GM18517 (cell line): ENCODE measurements at regions not wholly inside any gene's neighbourhood (a gene's known extent, or its start where the extent isn't known, plus 50 kb on each side); places are given as distances from the start of the nearest gene placed in this dataset.
A peak's percentile ranks its signal among the peaks of the same experiment; 100 is the strongest.
"Not testable (repeated sequence)": the region's sequence is repeated elsewhere in the genome, so short reads cannot be mapped to it uniquely, and the experiment has no call there.

Experiments used
- ATAC-seq: cut with Tn5 transposase; IDR thresholded peaks from one replicate; pipeline ENCODE4 v1.9.1; 2021; ENCODE audit warnings: mild to moderate bottlenecking, moderate library complexity; ENCODE audit not compliant: unreplicated experiment

DNA sequence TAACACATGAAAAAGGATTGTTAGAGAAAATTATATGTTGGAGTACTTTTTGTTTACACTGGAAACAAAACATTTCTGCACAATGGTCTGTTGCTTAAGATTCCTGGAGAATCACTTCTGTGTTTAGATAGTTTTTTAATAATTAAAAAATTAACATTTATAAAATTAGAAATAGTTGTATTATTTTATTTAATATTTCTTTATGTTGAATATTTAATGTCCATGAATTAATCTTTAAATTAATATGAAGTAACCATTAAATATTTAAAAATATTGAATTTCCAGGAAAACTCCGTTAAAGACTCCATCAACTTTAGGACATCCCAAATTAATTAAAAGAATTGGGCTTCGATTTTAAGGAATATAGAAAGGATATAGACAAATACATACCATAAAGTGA, 797.1 kb upstream of the GALNTL6 start:
- no peak for ATAC-seq

DNA sequence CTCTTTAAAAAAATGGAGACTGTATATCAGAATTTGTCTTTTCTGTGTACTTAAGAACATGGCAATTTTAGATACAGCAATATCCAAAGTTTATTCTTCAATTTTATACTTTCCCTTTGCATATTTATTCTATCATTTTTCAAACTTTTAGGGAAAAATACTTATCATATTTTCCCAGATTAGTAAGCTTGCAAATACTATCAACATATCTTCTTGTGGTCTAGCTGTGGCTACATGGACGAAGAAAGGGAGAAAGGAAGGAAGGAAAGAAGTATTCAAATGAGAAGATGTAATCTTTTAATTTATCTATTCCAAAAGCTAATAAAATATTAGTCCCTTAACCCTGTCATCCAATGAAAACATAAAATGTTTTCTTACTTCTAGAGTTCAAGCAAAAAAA, 797.8 kb upstream of the GALNTL6 start:
- no peak for ATAC-seq

DNA sequence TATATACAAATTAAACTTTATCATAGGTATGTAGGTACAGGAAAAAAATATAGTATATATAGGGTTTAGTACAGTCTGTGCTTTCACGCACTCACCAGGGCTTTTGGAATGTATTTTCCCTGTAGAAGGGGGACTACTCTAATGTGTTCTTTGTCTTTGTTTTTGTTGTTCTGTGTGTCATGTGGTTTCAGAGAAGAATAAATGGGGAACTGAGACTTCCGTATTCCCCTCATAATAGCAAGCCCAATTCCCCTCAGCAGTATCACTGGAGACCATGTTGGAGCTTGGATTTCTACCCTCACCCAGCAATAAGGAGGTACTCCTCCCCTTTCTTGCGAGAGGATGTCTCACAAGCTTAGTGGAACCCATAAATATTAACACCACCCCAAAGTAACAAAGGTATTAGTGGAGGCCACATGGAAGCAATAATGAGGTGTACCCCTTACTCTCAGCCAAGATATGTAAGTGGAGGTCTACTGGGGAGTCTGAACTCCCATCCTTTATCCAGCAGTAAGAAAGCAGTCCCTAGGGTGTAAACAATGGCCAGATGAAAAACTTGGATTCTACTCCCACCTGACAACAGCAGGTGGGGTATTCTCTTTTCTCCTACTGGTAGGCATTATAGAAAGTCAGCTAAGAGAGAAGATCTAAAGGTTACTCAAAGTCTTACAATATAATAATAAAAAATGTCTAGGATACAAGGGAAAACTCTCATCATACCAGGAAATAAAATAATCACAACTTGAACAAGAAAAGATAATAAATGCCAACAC, 805.4 kb upstream of the GALNTL6 start:
- no peak for ATAC-seq

DNA sequence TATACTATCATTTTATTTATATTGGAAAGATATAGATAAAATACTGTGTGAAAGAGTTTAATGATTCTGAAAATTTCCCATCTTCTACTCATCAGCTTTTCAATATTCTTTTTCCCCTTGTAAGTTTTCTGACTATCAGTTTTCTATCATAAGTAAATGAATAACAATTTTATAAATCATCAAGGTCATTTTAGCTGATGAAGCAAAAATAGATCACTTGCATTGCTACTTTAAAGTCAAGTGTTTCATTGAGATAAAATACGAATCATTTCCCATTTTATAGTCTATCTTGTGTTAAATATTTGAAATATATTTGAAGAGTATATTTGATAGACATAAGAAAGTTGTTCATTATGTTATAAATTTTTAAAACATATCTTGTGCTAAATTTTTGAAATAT, 811.0 kb upstream of the GALNTL6 start:
- no peak for ATAC-seq

DNA sequence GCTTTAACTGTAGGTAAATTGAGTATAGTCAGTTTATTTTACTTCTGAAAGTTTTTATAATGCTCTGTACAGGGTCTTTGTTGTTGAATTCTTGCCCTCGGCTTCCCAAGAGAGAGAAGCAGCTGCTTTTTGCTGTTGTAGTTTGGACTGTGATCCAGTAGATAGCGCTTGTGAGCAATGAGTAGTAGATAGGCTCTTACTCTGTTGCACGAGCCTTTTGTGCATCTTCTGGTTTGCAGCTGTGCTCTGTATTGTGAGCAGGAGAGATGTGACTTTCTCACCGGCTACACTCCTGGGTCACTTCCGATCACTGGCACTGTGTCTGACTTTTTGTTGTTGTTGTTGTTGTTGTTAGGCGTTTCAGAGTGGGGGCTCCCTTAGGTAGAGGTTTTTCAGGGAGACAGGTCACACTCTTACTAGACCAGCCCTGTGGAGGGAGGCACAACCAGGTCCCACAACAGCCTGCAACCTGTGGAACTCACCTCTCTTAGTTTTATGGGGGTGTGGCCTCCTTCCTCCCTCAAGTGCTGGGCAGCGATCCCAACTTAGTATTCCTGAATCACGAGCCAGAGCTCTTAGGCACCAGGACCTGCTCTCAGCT, 822.1 kb upstream of the GALNTL6 start:
- ATAC-seq = peak; percentile 96

DNA sequence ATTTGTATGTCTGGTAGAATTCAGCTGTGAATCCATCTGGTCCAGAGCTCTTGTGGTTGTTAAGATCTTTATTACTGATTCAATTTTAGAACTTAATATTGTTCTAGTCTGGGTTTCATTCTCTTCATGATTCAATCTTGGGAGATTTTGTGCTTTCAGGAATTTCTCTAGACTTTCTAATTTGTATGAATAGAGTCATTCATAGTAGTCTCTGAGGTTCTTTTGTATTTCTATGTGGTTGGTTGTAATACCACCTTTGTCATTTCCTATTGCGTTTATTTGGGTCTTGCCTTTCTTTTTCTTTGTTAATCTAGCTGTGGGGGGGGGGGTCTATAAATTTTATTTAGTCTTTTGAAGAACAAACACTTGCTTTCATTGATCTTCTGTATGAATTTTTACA, 824.8 kb upstream of the GALNTL6 start:
- no peak for ATAC-seq

DNA sequence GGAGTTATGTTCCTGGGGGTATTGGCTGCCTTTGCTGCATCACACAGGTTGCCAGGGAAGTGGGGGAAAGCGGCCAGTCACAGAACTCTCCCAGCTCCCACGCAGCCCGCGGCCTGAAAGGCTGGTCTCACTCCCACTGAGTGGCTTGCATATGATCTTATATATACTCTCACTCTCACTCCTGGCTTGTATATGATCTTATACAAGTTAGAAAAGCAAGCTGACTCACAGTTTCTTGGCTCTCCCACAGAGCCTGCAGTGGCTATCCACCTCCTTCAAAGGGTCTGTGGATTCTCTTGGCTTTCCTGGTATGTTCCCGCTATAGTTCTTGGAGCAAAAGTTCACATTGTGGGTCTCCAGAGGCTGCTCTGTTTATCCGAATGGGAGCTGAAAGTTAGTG, 833.5 kb upstream of the GALNTL6 start:
- ATAC-seq = no peak

DNA sequence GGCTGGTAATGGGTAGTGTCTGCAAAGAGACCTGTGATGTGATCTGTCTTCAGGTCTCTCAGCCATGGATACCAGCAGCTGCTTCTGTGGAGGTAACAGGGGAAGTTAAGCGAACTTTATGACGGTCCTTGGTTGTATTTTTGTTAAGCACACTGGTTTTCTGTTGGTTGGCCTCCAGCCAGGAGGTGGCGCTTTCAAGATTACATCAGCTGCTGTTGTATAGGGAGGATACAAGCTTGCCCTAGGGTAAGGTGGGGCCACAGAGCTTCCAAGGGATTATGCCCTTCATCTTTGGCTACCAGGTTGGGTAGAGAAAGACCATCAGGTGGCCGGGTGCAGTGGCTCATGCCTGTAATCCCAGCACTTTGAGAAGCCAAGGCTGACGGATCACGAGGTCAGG, 834.2 kb upstream of the GALNTL6 start:
- ATAC-seq = no peak

DNA sequence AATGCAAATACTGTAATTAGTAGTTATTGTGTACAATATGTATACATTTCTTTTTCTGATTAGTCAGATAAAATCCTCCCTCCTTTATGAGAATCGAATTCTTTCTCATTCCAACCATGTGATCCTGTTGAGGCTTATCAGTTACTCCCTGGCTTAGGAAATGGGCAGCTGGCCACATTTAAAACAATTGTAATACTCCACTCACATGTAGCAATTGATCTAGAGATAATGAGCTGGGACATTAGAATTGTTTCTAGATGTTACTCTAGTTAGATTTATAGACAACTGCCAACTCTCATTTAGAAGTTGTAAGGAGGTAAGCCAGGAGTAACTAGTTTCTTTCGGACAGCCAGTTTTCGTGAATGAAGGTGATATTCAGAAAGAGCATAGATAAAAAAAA, 859.3 kb upstream of the AADAT start:
- no peak for ATAC-seq

DNA sequence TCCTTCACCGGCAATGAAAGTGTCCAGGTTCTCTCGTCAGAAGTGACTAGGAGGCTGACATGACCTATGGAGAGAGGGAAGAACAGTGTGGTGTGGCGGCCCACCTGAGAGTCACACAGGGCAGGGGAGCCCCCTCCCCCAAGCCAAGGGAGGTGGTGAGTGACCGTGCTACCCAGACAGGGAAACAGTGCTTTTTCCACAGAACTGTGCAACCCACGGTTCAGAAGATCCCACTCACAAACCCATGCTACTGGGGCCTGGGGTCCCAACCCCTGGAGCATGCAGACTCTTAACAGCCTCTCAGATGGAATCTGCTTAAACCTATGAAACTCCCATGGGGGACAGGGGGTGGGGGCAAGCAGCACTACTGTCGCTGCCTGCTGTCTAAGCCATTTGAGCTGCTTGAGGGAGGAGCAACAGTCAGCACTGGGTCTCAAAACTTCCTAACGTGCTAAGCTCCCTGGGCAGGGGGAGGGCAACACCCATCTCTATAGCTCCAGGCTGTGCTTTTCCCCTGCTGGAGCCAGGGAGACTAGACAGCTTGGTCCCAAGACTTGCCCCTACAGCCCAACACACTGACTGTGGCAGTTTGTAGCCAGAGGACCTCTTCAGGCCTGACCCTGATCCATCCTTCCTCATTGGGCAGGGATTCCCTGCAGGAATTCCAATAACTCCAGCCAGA, 850.4 kb upstream of the AADAT start:
- ATAC-seq = no peak

DNA sequence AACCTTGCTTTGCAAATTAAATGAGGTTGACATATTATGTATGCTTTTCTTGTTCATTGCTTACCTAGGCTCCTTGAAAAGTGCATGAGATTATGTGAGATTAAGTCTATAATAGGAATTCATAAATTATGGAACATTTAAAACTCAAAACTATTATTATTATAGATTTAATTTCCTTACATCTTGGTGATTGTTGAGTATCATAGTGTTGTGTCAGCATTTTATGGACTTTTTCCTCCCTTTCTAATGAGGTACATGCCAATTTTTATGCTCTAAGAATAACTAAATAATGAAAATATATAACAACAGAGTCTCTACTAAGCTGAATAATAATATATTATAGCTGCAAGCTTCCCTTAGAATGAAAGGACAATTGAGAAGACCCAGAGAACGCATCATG, 848.8 kb upstream of the AADAT start:
- no peak for ATAC-seq

DNA sequence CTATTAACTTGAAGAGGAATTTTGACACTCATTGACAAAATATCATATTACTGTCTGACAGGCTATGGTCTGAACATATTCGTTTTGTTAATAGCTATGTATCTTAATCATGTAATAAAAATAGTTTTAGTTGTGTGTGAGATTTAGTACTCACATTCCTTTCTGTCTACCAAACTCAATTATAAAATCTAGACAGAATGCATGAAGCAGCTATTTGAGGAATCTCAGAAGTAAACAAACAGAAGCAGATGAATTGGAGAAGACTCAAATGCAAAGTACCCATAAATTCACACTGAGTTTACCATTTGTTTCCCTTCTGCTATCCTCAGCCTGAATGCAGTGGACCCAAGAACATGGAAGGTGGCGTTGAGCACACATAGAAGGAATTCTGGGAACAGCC, 841.6 kb upstream of the AADAT start:
- no peak for ATAC-seq

DNA sequence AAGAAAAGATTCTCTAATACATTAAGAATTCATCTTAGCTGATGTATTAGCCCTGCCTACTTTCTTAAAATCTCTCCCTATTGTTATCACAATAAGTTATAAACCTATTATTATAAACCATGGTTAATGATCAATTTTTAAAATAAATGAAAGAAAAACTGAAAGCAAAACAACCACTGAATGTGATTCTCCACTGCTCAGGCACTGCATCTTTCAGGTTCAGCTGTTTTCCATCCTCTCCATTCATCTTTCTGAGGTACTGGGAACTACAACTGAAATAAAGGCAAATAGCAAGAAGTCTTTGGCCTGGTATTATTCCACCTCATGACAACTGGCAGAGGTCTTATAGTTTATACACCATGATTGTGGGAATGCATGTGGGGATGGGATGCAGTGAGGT, 798.9 kb upstream of the AADAT start:
- ATAC-seq = no peak

DNA sequence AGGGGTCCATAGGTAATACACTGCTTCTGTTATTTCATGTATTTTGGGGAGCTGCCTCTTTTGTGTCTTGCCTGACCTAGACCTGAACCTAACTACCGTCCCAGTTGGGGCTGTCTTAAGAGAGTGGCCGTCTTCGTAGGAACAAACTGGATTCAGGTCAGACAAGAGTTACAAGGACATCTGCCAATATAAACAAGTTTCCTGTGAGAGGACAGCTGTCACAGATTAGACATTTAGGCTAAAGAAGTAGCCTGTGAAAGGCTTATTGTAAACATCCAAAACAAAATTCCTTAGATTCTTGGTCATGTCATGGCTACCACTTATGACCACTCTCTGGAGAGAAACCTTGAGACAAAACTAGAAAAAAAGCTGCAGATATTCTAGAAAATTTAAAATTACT, 797.6 kb upstream of the AADAT start:
- ATAC-seq = no peak

DNA sequence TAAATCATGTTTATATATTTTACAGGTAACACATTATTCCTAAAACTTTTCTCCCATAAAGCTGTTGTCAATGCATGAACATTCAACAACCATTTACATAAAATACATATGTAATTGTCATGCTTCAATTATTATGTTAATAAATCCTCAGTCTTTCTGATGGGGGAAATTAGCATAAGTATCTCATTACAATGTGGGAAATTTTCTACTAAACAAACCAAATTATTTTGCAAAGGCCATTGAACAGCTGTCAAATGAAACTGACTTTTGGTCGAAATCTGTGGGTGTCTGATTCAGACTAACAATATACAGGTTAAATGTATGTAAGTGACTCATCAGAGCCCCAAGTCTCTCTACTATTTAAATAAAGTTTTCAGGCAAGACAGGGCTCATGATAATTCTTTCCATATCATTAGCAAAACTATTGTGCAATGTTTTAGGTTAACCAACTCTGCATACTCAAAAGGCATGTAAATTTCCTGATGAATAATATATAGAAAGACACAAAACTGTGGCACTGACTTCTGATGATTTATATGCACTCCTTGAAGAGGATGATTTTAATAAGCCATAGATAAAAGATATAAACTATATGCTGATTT, 795.3 kb upstream of the AADAT start:
- ATAC-seq = no peak

DNA sequence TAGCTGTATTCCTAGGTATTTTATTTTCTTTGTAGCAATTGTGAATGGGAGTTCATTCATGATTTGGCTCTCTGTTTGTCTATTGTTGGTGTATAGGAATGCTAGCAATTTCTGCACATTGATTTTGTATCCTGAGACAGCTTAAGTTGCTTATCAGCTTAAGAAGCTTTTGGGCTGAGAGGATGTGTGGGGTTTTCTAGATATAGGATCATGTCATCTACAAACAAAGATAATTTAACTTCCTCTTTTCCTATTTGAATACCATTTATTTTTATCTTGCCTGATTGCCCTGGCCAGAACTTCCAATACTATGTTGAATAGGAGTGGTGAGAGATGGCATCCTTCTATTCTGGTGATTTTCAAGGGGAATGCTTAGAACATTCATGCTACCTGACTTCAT, 791.9 kb upstream of the AADAT start:
- ATAC-seq = not testable (repeated sequence)

DNA sequence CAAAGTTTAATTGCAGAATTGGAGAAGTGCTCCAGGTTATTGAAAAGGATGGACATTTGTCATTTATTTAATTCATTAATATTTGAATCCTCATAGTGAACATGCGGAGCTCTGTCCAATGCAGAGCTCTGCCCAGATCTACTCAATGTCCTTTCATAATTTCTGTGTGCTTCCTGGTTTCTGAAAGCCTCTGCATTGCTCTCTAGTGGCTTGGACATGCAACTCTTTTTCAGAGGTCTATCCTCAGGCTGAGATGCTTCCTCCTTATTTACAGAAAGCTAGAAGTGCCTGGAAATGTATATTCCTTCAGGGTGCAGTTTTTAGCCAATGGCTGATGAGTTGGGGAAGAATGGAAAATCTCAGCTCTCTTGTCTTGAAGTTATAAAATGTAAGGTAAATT, 786.1 kb upstream of the AADAT start:
- no peak for ATAC-seq

DNA sequence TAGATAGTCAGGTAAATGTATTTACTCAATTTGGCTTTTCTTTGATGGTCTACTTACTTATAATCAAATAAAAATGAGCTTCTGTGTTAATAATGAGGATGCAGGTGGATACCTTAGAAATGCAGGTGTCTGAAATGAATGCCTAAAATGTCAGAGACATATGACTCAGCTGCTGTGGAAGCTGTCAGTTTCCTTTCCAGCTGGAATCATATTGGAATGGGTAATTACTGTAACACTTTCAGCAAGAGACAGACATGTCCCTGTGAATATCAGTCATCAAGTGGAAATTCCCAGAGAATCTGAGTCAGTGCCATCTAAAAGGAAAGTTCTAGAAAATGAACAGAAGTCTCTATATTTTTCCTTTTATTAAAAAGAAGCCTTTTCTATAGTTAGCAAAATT, 783.0 kb upstream of the AADAT start:
- ATAC-seq = no peak

DNA sequence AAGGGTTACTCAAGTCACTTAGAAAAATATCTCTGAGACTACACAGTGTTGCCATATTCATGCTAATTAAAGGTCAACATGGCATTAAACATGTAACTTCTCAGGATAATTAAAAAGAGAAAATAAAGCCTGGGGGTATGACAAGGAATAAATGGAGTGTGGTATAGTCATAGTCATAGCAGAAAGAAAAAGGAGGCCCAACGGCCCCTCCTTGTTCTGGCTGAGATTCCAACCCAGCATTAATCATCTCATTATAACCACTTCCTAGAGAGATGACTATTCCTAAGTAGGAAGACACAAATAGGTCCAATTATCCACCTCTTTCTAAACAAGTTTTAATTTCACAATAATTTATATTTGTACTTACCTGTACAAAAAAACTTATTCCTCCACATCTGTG, 778.4 kb upstream of the AADAT start:
- ATAC-seq = no peak

DNA sequence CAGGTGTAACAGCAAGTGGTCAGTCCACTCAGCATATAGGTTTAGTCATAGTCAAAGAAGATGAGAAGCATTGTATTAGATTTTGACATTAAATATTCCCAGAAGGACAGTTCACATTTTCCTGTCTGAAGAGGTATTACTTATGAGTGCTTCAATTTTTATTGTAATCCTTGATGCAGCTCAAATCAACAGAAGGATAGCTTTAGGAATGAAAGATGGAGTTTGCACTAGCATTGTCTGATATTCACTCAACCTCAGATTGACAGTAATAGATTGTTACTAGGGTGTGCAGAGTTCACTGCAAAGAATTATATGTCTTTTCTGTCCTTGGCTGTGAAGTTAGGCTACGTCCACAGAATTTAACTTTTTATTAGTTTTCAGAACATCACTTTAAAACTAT, 764.3 kb upstream of the AADAT start:
- ATAC-seq = no peak

DNA sequence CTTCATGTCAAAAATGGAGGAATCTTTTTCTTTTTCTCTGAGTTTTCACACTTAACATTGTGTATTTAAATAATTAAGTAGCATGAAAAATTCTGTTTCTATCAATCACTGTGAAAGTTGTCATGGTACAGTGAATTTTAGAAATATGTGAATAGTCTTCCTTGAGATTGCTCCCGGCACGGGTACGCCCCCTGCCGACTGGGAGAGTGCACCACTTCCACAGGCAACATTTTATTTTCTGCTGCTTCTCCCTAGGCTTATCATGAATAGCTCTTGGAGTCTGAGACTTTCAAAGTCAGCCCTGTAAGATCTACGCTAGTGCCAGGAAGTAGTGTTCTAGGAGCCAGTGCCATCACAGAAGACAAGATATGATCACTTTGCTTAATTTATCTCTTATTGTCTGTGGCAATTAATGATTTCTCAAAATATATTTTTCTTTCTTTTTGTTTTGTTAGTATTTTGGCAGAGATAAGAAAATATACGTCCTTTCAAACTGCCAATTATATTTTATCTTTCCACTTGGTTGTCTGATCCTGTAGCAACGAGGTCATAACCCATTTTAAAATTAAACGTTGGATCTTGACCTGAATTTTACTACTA, 763.8 kb upstream of the AADAT start:
- ATAC-seq = peak; percentile 80

DNA sequence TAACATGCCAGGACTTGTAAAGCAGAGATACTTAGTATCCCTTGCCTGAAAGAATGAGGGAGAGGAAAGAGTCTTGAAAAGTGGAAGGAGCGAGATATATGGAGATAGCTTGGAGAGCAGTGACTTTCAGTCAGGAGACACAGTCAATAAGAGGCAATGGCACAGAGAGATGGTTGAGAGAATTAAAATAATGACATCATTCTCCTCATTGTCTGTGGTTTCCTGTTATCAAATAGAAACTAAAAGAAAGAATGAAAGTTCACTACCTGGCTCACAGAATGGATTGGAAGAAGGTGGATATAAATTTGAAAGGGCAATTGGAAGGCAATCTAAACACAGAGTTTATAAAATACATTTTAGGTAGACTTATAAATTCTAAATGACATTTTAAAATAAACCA, 760.2 kb upstream of the AADAT start:
- peak; percentile 67 for ATAC-seq
